HUES6 (cell line): ENCODE measurements at regions not wholly inside any gene's neighbourhood (a gene's known extent, or its start where the extent isn't known, plus 50 kb on each side); places are given as distances from the start of the nearest gene placed in this dataset.
"Not testable (repeated sequence)": the region's sequence is repeated elsewhere in the genome, so short reads cannot be mapped to it uniquely, and the experiment has no call there.

Source experiments
- H3K27ac ChIP-seq: 2 replicates; pipeline ENCODE4 v1.7.0; 2013; ENCODE audit warnings: low read depth, mild to moderate bottlenecking, low read length, inconsistent platforms
- H3K27me3 ChIP-seq: 2 replicates; pipeline ENCODE4 v1.6.1; 2013; ENCODE audit warnings: low read length; ENCODE audit not compliant: control insufficient read depth, insufficient read depth
- H3K36me3 ChIP-seq: 2 replicates; pipeline ENCODE4 v1.6.1; 2013; ENCODE audit warnings: low read length; ENCODE audit not compliant: control insufficient read depth, insufficient read depth
- H3K4me1 ChIP-seq: 2 replicates; pipeline ENCODE4 v1.6.1; 2013; ENCODE audit warnings: low read length; ENCODE audit not compliant: control insufficient read depth, insufficient read depth
- H3K4me3 ChIP-seq: 2 replicates; pipeline ENCODE4 v1.5.1; 2013; ENCODE audit warnings: low read depth, low read length
- H3K9ac ChIP-seq: one replicate; pipeline ENCODE4 v1.6.1; 2013; ENCODE audit warnings: mild to moderate bottlenecking, low read length
- H3K9me3 ChIP-seq: 2 replicates; pipeline ENCODE4 v1.6.1; 2013; ENCODE audit warnings: low read depth, low read length; ENCODE audit not compliant: control insufficient read depth, insufficient read depth

DNA sequence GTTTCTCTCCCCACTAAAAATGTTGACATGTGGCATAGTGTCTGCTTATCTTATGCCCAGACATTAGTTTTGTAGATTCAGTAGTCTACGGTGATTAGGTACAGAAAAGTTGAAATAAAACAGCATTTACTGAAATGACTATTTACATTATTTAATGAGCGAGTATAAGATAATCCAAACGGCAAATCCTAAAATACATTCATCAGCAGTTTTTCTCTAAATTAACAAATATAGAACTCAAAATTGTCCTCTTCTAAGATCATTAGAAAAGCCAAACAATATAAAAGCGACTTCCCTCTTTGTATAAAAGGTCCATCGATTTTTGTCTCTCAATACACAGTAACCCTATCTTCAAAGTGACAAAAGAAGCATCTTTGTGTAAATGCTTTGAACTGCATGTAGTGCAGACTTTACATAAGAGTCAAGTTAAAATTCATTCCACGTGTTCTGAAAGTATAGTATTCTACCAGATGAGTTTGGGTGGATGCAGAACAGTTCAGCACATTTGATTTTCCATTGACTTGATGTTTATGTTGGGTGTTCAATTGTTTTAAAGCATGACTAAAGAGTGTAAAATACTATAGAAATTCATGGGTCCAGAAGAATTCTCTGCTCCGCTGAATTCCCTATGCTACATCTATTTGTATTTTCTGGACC lies 480.8 kb upstream of the DPH6 start:
- Histone ChIP-seq H3K27ac (no peak overlapping the region), H3K4me1 (no peaks in the 10 kb centered on the region), H3K27me3 (no peaks in the 10 kb centered on the region), H3K9ac (no peak overlapping the region), H3K9me3 (no peaks in the 10 kb centered on the region), H3K4me3 (no peak overlapping the region), H3K36me3 (no peaks in the 10 kb centered on the region)

DNA sequence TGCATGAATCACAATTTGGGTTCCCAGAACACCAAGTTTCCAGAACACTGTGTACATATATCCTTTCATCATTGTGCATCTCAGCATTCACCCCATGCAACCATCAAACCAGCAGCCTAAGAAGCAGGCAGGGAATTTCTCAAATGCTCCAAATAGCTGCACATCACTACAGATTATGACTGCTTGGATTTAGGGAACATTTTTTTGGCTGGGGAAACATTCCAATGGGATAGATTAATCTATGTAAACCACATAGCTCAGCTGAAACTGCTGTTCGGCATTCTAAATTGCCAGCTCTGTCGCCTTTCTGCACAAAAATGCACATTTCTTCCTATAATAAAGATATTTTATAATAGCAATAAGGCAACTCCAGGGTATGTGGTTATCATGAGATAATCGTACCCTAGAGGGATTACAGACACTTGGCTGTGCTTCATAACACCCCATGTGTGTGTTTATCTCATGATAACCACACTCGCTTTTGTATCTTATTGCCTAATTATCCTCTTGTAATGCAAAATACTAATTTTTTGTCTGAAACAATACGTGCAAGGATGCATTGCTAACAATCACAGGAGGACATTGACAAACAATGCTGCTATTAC lies 483.7 kb upstream of the DPH6 start:
- Histone ChIP-seq H3K9ac (no peak overlapping the region), H3K36me3 (no peaks in the 10 kb centered on the region), H3K27me3 (no peaks in the 10 kb centered on the region), H3K9me3 (no peaks in the 10 kb centered on the region), H3K27ac (no peak overlapping the region), H3K4me3 (no peak overlapping the region), H3K4me1 (no peaks in the 10 kb centered on the region)

DNA sequence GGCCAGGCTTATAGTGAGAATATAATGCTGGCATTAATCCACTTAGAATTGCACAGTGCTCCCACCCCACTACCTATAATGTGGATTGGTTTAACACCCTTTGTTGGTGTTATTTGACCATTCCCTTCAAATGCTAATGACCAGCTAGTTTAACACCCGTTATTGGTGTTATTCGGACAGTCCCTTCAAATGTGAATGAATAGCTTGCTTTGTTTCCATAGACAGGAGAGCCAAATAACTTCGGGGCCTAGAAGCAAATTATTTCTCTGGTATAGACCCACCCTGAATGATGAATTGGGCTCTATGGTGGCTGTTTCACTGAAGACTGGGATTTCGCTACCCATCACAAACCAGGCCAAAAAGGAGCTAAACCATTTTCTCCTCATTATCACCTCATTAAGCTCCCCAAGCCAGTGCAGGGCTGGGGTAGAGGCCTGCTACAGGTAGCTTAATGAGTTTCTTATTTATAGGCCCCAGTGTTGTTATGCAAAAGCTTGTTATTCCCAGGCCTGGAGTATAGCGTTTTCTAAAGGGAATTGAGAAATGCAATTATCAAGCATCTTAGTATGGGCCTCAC lies 494.1 kb upstream of the DPH6 start:
- Histone ChIP-seq H3K9me3 (no peaks in the 10 kb centered on the region), H3K4me3 (no peak overlapping the region), H3K36me3 (no peaks in the 10 kb centered on the region), H3K27ac (no peak overlapping the region), H3K27me3 (peaks cover 39% of the 10 kb centered on the region), H3K4me1 (peaks cover 15% of the 10 kb centered on the region), H3K9ac (no peak overlapping the region)

DNA sequence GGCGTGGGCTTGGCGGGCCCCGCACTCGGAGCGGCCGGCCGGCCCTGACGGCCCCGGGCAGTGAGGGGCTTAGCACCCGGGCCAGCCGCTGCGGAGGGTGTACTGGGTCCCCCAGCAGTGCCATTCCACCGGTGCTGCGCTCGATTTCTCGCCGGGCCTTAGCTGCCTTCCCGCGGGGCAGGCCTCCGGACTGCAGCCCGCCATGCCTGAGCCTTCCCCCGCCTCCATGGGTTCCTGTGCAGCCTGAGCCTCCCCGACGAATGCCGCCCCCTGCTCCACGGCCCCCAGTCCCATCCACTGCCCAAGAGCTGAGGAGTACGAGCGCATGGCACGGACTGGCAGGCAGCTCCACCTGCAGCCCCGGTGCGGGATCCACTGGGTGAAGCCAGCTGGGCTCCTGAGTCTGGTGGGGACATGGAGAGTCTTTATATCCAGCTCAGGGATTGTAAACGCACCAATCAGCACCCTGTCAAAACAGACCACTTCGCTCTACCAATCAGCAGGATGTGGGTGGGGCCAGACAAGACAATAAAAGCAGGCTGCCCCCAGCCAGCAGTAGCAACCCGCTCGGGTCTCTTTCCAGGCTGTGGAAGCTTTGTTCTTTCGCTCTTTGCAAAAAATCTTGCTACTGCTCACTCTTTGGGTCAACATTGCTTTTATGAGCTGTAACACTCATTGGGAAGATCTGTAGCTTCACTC lies 501.2 kb upstream of the DPH6 start:
- not testable (repeated sequence) for H3K27ac ChIP-seq, H3K4me3 ChIP-seq, H3K9ac ChIP-seq, H3K4me1 ChIP-seq, H3K9me3 ChIP-seq, H3K36me3 ChIP-seq, H3K27me3 ChIP-seq

DNA sequence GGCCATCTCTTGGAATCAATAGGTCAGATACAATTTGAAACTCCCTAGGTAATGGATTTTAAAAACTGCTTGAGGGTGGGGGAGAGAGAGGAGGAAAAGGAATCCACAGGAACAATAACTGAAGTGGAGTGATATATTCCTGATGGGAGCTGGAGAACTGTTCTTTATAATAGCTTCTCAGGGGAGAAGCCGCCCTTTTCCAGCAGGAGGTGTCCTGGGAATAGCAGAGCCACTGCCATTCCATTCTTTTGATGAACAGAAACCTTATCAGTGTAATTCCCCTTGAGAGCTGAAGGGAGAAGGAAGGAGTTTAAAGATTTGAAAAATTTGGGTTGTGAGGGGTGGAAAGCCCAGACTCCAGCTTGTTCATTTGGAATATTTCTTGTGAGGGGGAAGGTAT lies 504.9 kb upstream of the DPH6 start:
- H3K4me1 ChIP-seq = no peaks in the 10 kb centered on the region
- no peaks in the 10 kb centered on the region for H3K9me3 ChIP-seq
- no peak overlapping the region for H3K9ac ChIP-seq
- H3K27me3 ChIP-seq = no peaks in the 10 kb centered on the region
- no peak overlapping the region for H3K4me3 ChIP-seq
- no peak overlapping the region for H3K27ac ChIP-seq
- H3K36me3 ChIP-seq = no peaks in the 10 kb centered on the region

DNA sequence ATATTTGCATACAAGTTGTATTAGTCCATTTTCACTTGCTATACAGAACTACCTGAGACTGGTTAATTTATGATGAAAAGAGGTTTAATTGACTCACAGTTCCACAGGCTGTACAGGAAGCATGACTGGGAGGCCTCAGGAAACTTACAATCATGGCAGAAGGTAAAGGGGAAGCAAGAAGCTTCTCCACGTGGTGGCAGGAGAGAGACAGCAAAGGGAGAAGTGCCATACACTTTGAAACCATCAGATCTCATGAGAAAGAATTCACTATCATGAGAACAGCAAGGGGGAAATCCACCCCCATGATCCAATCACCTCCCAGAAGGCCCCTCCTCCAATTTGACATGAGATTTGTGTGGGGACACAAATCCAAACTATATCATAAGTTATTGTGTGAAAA lies 506.7 kb upstream of the DPH6 start:
- not testable (repeated sequence) for H3K9ac ChIP-seq, H3K4me1 ChIP-seq, H3K4me3 ChIP-seq, H3K27me3 ChIP-seq, H3K9me3 ChIP-seq, H3K36me3 ChIP-seq, H3K27ac ChIP-seq

DNA sequence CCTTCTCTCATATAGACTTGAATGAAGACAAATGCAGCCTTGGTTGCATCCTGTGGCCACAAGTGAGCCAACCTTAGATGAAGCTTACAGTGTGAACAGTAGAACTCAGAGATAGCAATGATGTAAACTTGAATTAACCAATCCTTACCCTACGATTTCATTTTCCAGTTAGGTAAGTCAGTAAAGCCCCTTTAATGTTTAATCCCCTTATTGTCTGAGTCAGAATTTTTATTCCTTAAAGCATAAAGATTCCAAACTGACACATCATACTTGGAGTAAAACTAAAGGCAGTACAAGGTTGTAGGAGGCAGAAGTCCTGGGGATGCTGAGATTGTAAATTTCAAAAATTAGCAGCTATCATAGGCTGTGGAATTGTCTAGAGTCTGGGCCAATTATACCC lies 507.8 kb upstream of the DPH6 start:
- no peak overlapping the region for H3K4me3 ChIP-seq
- H3K27ac ChIP-seq = no peak overlapping the region
- no peaks in the 10 kb centered on the region for H3K9me3 ChIP-seq
- H3K9ac ChIP-seq = no peak overlapping the region
- no peaks in the 10 kb centered on the region for H3K27me3 ChIP-seq
- H3K4me1 ChIP-seq = no peaks in the 10 kb centered on the region
- no peaks in the 10 kb centered on the region for H3K36me3 ChIP-seq

DNA sequence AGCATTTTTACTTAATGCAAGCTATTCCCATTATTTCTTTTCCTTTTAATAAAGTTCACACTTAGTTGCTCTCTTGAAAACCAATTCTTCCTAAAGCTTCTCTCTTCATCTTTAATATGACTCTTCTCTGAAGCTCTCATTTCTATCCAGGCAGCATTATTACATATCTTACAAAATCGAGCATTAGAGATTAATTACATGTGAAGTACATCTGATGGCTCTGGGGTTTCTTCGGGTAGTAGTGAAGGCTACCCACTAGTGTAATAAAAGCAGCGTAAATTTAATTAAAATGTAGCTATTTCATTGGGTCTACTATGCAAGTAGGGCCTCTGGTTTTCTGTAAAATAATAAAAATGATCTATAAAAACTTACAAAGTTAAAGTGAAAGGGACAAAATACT lies 513.6 kb upstream of the DPH6 start:
- Histone ChIP-seq H3K4me1 (no peaks in the 10 kb centered on the region), H3K9me3 (no peaks in the 10 kb centered on the region), H3K4me3 (no peak overlapping the region), H3K9ac (no peak overlapping the region), H3K27ac (no peak overlapping the region), H3K36me3 (no peaks in the 10 kb centered on the region), H3K27me3 (no peaks in the 10 kb centered on the region)

DNA sequence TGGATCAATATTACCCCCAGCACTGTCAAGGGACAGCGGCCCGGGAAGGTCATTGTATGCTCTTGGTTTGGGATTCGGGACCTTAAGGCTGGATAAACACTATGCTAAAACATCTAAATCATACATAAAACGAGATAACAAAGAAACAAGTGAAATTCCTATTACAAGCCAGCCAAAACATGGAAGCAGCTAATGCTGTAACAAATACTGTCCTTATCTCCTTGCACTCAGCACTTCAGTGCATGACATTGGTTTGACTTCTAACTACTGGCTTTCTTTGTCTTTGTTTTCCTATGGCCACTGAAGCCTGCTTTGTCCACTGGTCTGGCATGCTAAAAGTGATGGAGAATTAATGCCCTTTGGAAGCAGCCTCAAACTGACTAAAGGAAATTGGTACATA lies 516.4 kb upstream of the DPH6 start:
- H3K9me3 ChIP-seq = peaks cover 2% of the 10 kb centered on the region; the same call in 1 of the 2 replicates
- H3K9ac ChIP-seq = no peak overlapping the region
- no peaks in the 10 kb centered on the region for H3K27me3 ChIP-seq
- H3K4me1 ChIP-seq = no peaks in the 10 kb centered on the region
- no peak overlapping the region for H3K4me3 ChIP-seq
- H3K27ac ChIP-seq = no peak overlapping the region
- H3K36me3 ChIP-seq = no peaks in the 10 kb centered on the region

DNA sequence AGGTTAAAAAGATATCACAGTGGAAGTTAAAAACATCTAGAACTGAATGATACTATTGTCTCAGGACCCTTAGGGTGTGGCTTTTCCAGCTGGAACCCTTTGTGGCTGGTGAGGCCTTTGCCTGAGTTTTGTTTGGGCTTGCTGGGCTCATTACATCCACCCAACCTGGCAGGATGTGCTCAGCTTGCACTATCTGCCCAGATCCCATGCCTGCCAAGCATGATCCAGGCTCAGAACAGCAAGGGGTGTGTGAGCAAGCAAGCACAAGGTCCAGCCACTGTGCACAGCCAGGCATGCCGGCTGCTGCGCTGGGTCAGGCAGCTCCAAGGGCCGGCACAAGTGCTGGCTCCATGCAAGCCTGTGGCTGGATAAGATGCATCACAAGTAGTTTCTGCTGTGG lies 512.7 kb upstream of the CDIN1 start:
- Histone ChIP-seq H3K27me3 (no peaks in the 10 kb centered on the region), H3K27ac (no peak overlapping the region)

More for the DNA sequence above, 512.7 kb upstream of the CDIN1 start:
- no peaks in the 10 kb centered on the region for H3K36me3 ChIP-seq
- H3K4me3 ChIP-seq = no peak overlapping the region
- H3K9me3 ChIP-seq = peaks cover 6% of the 10 kb centered on the region; the same call in 1 of the 2 replicates
- peaks cover 1% of the 10 kb centered on the region; the same call in 1 of the 2 replicates for H3K4me1 ChIP-seq
- no peak overlapping the region for H3K9ac ChIP-seq
